Right atrium auricular region (tissue), 2 donors: ENCODE measurements at regions not wholly inside any gene's neighbourhood (a gene's known extent, or its start where the extent isn't known, plus 50 kb on each side); places are given as distances from the start of the nearest gene placed in this dataset.

Experiments
- DNase-seq: peaks from one replicate; pipeline ENCODE4 v3.0.0-alpha.2; 2019; ENCODE audit warnings: low spot score
- H3K27ac ChIP-seq, 2 donors: fragments of 200-600 bp; sonication (generic); 1 replicate in 1 of 2; 2 replicates in 1 of 2; pipeline ENCODE4 v1.5.1; 2016 to 2019
- H3K27me3 ChIP-seq, 2 donors: fragments of 200-600 bp; sonication (generic); one replicate each; pipeline versions ENCODE4 v1.5.1 to v1.6.0; 2017 to 2019
- H3K36me3 ChIP-seq: fragments of 200-600 bp; sonication (generic); one replicate; pipeline ENCODE4 v1.5.1; 2016
- H3K4me1 ChIP-seq, 2 donors: fragments of 200-600 bp; sonication (generic); one replicate each; pipeline versions ENCODE4 v1.5.1 to v1.6.0; 2017 to 2019
- H3K4me3 ChIP-seq, 2 donors: fragments of 200-600 bp; sonication (generic); 1 replicate in 1 of 2; 2 replicates in 1 of 2; pipeline ENCODE4 v1.5.1; 2017 to 2019; ENCODE audit warnings: mild to moderate bottlenecking in 1 of 2, moderate library complexity in 1 of 2
- H3K9me3 ChIP-seq, 2 donors: fragments of 200-600 bp; sonication (generic); one replicate each; pipeline ENCODE4 v1.5.1; 2019
- CTCF ChIP-seq, 2 donors: fragments of 200-600 bp; sonication (generic); IDR thresholded peaks; one replicate each; pipeline ENCODE4 v1.5.1; 2019; ENCODE audit warnings: antibody characterized with exemption in 2 of 2

DNA sequence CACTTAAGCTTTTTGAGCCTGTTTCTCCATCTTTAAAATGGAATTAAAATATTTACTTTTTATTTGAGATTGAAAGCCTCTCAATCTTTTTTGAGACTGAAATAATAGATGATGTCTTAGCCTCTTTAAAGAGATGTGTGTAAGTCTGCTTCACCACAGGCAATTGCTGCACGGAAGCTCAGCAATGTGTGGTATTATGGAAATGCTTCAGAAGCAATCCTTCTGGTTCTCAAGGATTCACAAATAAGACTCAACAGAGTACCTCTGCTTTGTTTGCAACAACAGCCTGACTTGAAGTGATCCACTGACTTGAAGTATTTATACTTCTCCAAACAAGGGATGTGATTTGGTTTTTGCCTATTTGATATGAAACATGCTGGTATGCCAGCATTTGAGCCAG, 332.0 kb upstream of the RASGRP1 start:
- no peak overlapping the region for H3K4me3 ChIP-seq
- no peaks in the 10 kb centered on the region for H3K27me3 ChIP-seq
- no peaks in the 10 kb centered on the region for H3K36me3 ChIP-seq
- DNase-seq: no peak
- no peak overlapping the region for H3K27ac ChIP-seq
- H3K9me3 ChIP-seq: no peaks in the 10 kb centered on the region
- H3K4me1 ChIP-seq: peaks cover 0 to 15% of the 10 kb centered on the region in 2 donors
- TF ChIP-seq CTCF (IDR thresholded peaks at IDR 0.05): no peak

GRCh38 chr15:38897551-38897950, 332.9 kb upstream of the RASGRP1 start:
- no peak for DNase-seq
- no peaks in the 10 kb centered on the region for H3K36me3 ChIP-seq
- no peak overlapping the region for H3K4me3 ChIP-seq
- no peaks in the 10 kb centered on the region for H3K27me3 ChIP-seq
- no peak for TF ChIP-seq CTCF (IDR thresholded peaks at IDR 0.05)
- H3K9me3 ChIP-seq: no peaks in the 10 kb centered on the region
- H3K27ac ChIP-seq: no peak overlapping the region
- peaks cover 0 to 15% of the 10 kb centered on the region in 2 donors for H3K4me1 ChIP-seq

- H3K9me3 ChIP-seq: no peaks in the 10 kb centered on the region
These were observed 333.6 kb upstream of the RASGRP1 start for GRCh38 chr15:38898236-38898635.

GRCh38 chr15:38899300-38899699, 334.7 kb upstream of the RASGRP1 start:
- H3K9me3 ChIP-seq: no peaks in the 10 kb centered on the region
- peaks cover 0 to 14% of the 10 kb centered on the region in 2 donors for H3K4me1 ChIP-seq
- no peak overlapping the region for H3K4me3 ChIP-seq
- H3K36me3 ChIP-seq: no peaks in the 10 kb centered on the region
- H3K27me3 ChIP-seq: no peaks in the 10 kb centered on the region
- no peak for DNase-seq
- no peak for TF ChIP-seq CTCF (IDR thresholded peaks at IDR 0.05)
- H3K27ac ChIP-seq: no peak overlapping the region

More at GRCh38 chr15:38898236-38898635, 333.6 kb upstream of the RASGRP1 start:
- no peak for DNase-seq
- Histone ChIP-seq H3K4me1 (peaks cover 0 to 15% of the 10 kb centered on the region in 2 donors), H3K36me3 (no peaks in the 10 kb centered on the region), H3K4me3 (no peak overlapping the region), H3K27ac (no peak overlapping the region), H3K27me3 (no peaks in the 10 kb centered on the region)
- no peak for TF ChIP-seq CTCF (IDR thresholded peaks at IDR 0.05)

DNA sequence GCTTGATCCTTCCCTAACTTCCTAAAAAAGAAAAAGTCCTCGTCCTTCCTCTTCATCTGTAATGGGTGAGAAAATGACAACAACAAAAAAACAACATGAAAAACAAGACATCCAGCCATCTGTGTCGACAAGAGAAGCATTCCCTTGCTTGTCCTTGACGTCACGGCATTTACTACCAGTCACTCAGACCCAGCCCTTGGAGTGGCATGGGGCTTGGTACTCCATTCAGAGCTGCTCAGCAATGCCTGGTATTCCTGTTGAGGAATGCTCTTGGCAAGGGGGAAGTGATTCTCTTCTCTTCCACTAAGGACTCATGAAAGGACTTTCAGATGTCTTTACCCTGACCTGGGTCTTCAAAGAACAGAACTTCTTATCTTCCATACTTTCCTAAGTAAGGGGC, 339.7 kb upstream of the RASGRP1 start:
- Histone ChIP-seq H3K27ac (no peak overlapping the region), H3K9me3 (peaks cover 0 to 4% of the 10 kb centered on the region in 2 donors), H3K4me3 (no peak overlapping the region), H3K4me1 (no peaks in the 10 kb centered on the region), H3K27me3 (no peaks in the 10 kb centered on the region), H3K36me3 (no peaks in the 10 kb centered on the region)
- TF ChIP-seq CTCF (IDR thresholded peaks at IDR 0.05): no peak
- no peak for DNase-seq

DNA sequence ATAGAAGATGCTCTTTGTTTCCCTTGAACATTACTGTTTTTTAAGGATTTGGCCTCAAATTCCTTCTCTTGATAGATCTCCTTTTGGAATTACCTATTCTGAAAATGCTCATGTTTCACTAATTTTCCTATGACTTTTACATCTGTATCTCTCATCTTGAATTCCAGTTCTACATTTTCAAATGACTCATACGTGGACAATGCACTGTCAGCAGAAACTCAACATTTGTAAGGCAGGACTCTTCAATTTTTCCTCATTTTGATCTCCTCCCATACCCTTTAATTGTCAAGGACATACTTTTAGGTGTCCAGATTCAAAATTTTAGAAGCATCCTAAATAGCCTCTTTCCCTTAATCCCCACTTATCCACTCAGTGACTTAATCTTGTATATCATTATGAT, 341.0 kb upstream of the RASGRP1 start:
- no peaks in the 10 kb centered on the region for H3K27me3 ChIP-seq
- no peak for TF ChIP-seq CTCF (IDR thresholded peaks at IDR 0.05)
- H3K4me3 ChIP-seq: no peak overlapping the region
- H3K27ac ChIP-seq: no peak overlapping the region
- no peak for DNase-seq
- no peaks in the 10 kb centered on the region for H3K4me1 ChIP-seq
- H3K9me3 ChIP-seq: peaks cover 0 to 14% of the 10 kb centered on the region in 2 donors
- H3K36me3 ChIP-seq: no peaks in the 10 kb centered on the region
